ENCODE measurements at regions not wholly inside any gene's neighbourhood (a gene's known extent, or its start where the extent isn't known, plus 50 kb on each side); places are given as distances from the start of the nearest gene placed in this dataset.

GRCh38 chr4:84177831-84178542 is 321.1 kb downstream of the NKX6-1 start:
- no peaks in the 10 kb centered on the region for H3K36me3 ChIP-seq
- no peak overlapping the region for H3K4me3 ChIP-seq
- TF ChIP-seq CTCF (IDR thresholded peaks at IDR 0.05) = no peak
- no peaks in the 10 kb centered on the region for H3K27me3 ChIP-seq (ENCODE audit: low read depth)
- no peak for DNase-seq
- H3K4me1 ChIP-seq = no peaks in the 10 kb centered on the region
- H3K9me3 ChIP-seq = no peaks in the 10 kb centered on the region
- ATAC-seq = no peak
- H3K27ac ChIP-seq = no peak overlapping the region
- intact Hi-C loops (cut with DNase I) = no loop called here

- H3K4me3 ChIP-seq = no peak overlapping the region
- H3K4me1 ChIP-seq = no peaks in the 10 kb centered on the region
- H3K9me3 ChIP-seq = no peaks in the 10 kb centered on the region
- DNase-seq (no peak), ATAC-seq (no peak)
- no peaks in the 10 kb centered on the region for H3K27me3 ChIP-seq (ENCODE audit: low read depth)
- no peaks in the 10 kb centered on the region for H3K36me3 ChIP-seq
- intact Hi-C loops (cut with DNase I) = no loop called here
- TF ChIP-seq CTCF (IDR thresholded peaks at IDR 0.05) = no peak
- no peak overlapping the region for H3K27ac ChIP-seq
Observed at GRCh38 chr4:84176016-84176415, 323.1 kb downstream of the NKX6-1 start.

- Histone ChIP-seq H3K36me3 (no peaks in the 10 kb centered on the region), H3K27me3 (ENCODE audit: low read depth) (no peaks in the 10 kb centered on the region), H3K4me3 (no peak overlapping the region), H3K4me1 (no peaks in the 10 kb centered on the region), H3K27ac (no peak overlapping the region), H3K9me3 (no peaks in the 10 kb centered on the region)
- DNase-seq (no peak), ATAC-seq (no peak)
- TF ChIP-seq CTCF (IDR thresholded peaks at IDR 0.05) = no peak
- intact Hi-C loops (cut with DNase I) = no loop called here
Observed at GRCh38 chr4:84171871-84172270, 327.2 kb downstream of the NKX6-1 start.

GRCh38 chr4:84167564-84167963 is 331.5 kb downstream of the NKX6-1 start:
- no peak for ATAC-seq
- no peak for TF ChIP-seq CTCF (IDR thresholded peaks at IDR 0.05)
- H3K27ac ChIP-seq = no peak overlapping the region
- intact Hi-C loops (cut with DNase I) = no loop called here
- H3K36me3 ChIP-seq = no peaks in the 10 kb centered on the region
- no peaks in the 10 kb centered on the region for H3K9me3 ChIP-seq
- no peaks in the 10 kb centered on the region for H3K27me3 ChIP-seq (ENCODE audit: low read depth)
- H3K4me3 ChIP-seq = no peak overlapping the region
- H3K4me1 ChIP-seq = no peaks in the 10 kb centered on the region
- no peak for DNase-seq

GRCh38 chr4:84167093-84167492 is 332.0 kb downstream of the NKX6-1 start:
- no peak overlapping the region for H3K4me3 ChIP-seq
- no peaks in the 10 kb centered on the region for H3K27me3 ChIP-seq (ENCODE audit: low read depth)
- no peak overlapping the region for H3K27ac ChIP-seq
- H3K36me3 ChIP-seq = no peaks in the 10 kb centered on the region
- H3K4me1 ChIP-seq = no peaks in the 10 kb centered on the region
- no peaks in the 10 kb centered on the region for H3K9me3 ChIP-seq
- ATAC-seq (no peak), DNase-seq (no peak)
- no peak for TF ChIP-seq CTCF (IDR thresholded peaks at IDR 0.05)
- intact Hi-C loops (cut with DNase I) = no loop called here
